ENCODE measurements at regions not wholly inside any gene's neighbourhood (a gene's known extent, or its start where the extent isn't known, plus 50 kb on each side); places are given as distances from the start of the nearest gene placed in this dataset.

DNA sequence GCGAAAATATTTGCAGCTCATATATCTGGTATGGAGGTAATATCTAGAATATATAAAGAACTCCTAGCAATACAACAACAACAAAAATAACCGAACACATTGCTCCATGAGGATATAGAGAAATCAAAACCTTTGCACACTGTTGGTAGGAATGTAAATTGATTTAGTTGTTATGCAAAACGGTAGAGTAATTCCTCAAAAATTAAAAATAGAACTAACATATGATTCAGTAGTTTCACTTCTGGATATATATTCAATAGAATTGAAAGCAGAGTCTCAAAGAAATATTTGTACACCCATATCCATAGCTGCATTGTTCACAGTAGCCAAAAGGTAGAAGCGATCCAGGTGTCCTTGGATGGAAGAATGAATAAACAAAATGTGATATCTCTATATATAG lies 203.0 kb upstream of the CNKSR2 start:
- TF ChIP-seq, protein P1, sequence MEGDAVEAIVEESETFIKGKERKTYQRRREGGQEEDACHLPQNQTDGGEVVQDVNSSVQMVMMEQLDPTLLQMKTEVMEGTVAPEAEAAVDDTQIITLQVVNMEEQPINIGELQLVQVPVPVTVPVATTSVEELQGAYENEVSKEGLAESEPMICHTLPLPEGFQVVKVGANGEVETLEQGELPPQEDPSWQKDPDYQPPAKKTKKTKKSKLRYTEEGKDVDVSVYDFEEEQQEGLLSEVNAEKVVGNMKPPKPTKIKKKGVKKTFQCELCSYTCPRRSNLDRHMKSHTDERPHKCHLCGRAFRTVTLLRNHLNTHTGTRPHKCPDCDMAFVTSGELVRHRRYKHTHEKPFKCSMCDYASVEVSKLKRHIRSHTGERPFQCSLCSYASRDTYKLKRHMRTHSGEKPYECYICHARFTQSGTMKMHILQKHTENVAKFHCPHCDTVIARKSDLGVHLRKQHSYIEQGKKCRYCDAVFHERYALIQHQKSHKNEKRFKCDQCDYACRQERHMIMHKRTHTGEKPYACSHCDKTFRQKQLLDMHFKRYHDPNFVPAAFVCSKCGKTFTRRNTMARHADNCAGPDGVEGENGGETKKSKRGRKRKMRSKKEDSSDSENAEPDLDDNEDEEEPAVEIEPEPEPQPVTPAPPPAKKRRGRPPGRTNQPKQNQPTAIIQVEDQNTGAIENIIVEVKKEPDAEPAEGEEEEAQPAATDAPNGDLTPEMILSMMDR (conservative IDR thresholded peaks at IDR 0.05; ENCODE audit: low read length): no peak
- TF ChIP-seq EZH2phosphoT487 (IDR thresholded peaks at IDR 0.05; ENCODE audit: borderline replicate concordance, low read depth, low read length): no peak

Data from OCI-LY7 (cell line).